Ovary (tissue), 3 donors: ENCODE measurements at regions not wholly inside any gene's neighbourhood (a gene's known extent, or its start where the extent isn't known, plus 50 kb on each side); places are given as distances from the start of the nearest gene placed in this dataset.

Experiments
- EP300 ChIP-seq: sonication (generic); formaldehyde crosslinking; IDR thresholded peaks from one replicate; pipeline ENCODE4 v1.6.1; 2017; ENCODE audit warnings: antibody characterized with exemption
- POLR2A ChIP-seq: fragments of 450-650 bp; IDR thresholded peaks from one replicate; pipeline ENCODE4 v1.6.1; 2017; ENCODE audit warnings: antibody characterized with exemption, mild to moderate bottlenecking, moderate library complexity
- TF ChIP-seq, protein P1 (sequence below), 3 donors: fragments of 450-650 bp in 2 of 3; fragments of 200-600 bp in 1 of 3; IDR thresholded peaks; one replicate each; pipeline versions ENCODE4 v1.5.1 to v1.8.0; 2016 to 2022; ENCODE audit warnings: antibody characterized with exemption in 3 of 3, mild to moderate bottlenecking in 1 of 3
- donor health status: DM: no; HTN: no; CAD: no.

DNA sequence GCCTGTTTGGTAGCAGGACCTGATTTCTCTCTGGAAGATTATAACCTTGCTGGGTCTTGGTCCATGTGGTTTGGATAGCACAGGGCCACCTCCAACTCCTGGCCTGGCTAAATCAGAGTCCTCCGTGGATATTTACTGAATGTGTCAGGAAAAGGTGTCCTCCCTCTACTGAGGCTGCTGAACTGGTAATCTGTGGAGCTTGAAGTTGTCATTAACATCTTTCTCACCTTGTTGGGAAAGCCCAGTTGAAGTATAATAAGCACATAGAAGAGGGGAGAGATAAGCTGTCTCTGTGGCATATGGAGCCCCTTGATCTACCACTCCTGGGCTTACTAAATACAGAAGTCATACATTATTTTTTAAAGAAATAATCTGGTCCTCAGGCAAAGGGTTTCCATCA is 294.3 kb upstream of the B3GALT2 start:
- TF ChIP-seq POLR2A, result no peak
- TF ChIP-seq, protein P1, sequence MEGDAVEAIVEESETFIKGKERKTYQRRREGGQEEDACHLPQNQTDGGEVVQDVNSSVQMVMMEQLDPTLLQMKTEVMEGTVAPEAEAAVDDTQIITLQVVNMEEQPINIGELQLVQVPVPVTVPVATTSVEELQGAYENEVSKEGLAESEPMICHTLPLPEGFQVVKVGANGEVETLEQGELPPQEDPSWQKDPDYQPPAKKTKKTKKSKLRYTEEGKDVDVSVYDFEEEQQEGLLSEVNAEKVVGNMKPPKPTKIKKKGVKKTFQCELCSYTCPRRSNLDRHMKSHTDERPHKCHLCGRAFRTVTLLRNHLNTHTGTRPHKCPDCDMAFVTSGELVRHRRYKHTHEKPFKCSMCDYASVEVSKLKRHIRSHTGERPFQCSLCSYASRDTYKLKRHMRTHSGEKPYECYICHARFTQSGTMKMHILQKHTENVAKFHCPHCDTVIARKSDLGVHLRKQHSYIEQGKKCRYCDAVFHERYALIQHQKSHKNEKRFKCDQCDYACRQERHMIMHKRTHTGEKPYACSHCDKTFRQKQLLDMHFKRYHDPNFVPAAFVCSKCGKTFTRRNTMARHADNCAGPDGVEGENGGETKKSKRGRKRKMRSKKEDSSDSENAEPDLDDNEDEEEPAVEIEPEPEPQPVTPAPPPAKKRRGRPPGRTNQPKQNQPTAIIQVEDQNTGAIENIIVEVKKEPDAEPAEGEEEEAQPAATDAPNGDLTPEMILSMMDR (IDR thresholded peaks at IDR 0.05), result no peak
- TF ChIP-seq EP300, result no peak
